Neural cell (in vitro differentiated cells): ENCODE measurements at regions not wholly inside any gene's neighbourhood (a gene's known extent, or its start where the extent isn't known, plus 50 kb on each side); places are given as distances from the start of the nearest gene placed in this dataset.

Source experiments
- H2AFZ ChIP-seq: fragments of 200-600, 300-800 bp; sonication (generic), shearing (Covaris generic); 2 replicates; pipeline ENCODE4 v1.6.0; 2014; ENCODE audit warnings: low read depth, mild to moderate bottlenecking, antibody characterized with exemption, low read length, moderate library complexity
- H3F3A ChIP-seq: fragments of 200-600 bp; shearing (Covaris generic); 2 replicates; pipeline ENCODE4 v1.6.1; 2016; ENCODE audit warnings: mild to moderate bottlenecking, moderate library complexity, mixed read lengths, antibody characterized with exemption, low read length; ENCODE audit not compliant: insufficient read depth, poor library complexity, severe bottlenecking
- H3K27ac ChIP-seq: fragments of 200-600, 300-800 bp; sonication (generic), shearing (Covaris generic); 2 replicates; pipeline ENCODE4 v1.5.1; 2014; ENCODE audit warnings: mild to moderate bottlenecking, low read length, moderate library complexity
- H3K27me3 ChIP-seq: fragments of 300-800, 200-600 bp; sonication (generic), shearing (Covaris generic); 2 replicates; pipeline ENCODE4 v1.6.0; 2014; ENCODE audit warnings: mild to moderate bottlenecking, low read depth, low read length, moderate library complexity; ENCODE audit not compliant: insufficient read depth
- H3K36me3 ChIP-seq: fragments of 300-800, 200-600 bp; sonication (generic), shearing (Covaris generic); 2 replicates; pipeline ENCODE4 v1.5.1; 2014; ENCODE audit warnings: mild to moderate bottlenecking, antibody characterized with exemption, low read length, moderate library complexity; ENCODE audit not compliant: insufficient read depth
- H3K4me2 ChIP-seq: fragments of 300-800, 200-600 bp; sonication (generic), shearing (Covaris generic); 2 replicates; pipeline ENCODE4 v1.6.0; 2014; ENCODE audit warnings: mild to moderate bottlenecking, low read length
- H3K4me3 ChIP-seq: fragments of 300-800, 200-600 bp; sonication (generic), shearing (Covaris generic); 2 replicates; pipeline ENCODE4 v1.5.1; 2014; ENCODE audit warnings: mild to moderate bottlenecking, low read length, moderate library complexity
- H3K79me2 ChIP-seq: fragments of 200-600 bp; shearing (Covaris generic); replicated peaks from 2 replicates; pipeline ENCODE4 v1.6.0; 2014; ENCODE audit warnings: mild to moderate bottlenecking, low read length, moderate library complexity; ENCODE audit not compliant: insufficient read depth
- H3K9ac ChIP-seq: fragments of 300-800, 200-600 bp; sonication (generic), shearing (Covaris generic); 2 replicates; pipeline ENCODE4 v1.6.1; 2016; ENCODE audit warnings: mild to moderate bottlenecking, low read length, mixed read lengths
- H3K9me2 ChIP-seq: fragments of 200-600 bp; shearing (Covaris generic); 2 replicates; pipeline ENCODE4 v1.6.1; 2016; ENCODE audit warnings: mild to moderate bottlenecking, low read length, mixed read lengths; ENCODE audit not compliant: insufficient read depth
- H3K9me3 ChIP-seq: fragments of 200-600, 300-800 bp; sonication (generic), shearing (Covaris generic); 2 replicates; pipeline ENCODE4 v1.6.1; 2016; ENCODE audit warnings: mild to moderate bottlenecking, mixed run types, low read length, moderate library complexity, mixed read lengths
- H4K20me1 ChIP-seq: fragments of 200-600 bp; shearing (Covaris generic); 2 replicates; pipeline ENCODE4 v1.6.1; 2016; ENCODE audit warnings: mild to moderate bottlenecking, mixed run types; ENCODE audit not compliant: insufficient read depth
- EP300 ChIP-seq: fragments of 450-650 bp; conservative IDR thresholded peaks from 2 replicates; pipeline ENCODE4 v1.6.1; 2014; ENCODE audit warnings: antibody characterized with exemption, mild to moderate bottlenecking, moderate library complexity; ENCODE audit not compliant: poor library complexity, severe bottlenecking
- EZH2 ChIP-seq: fragments of 200-600, 300-800 bp; shearing (Covaris generic), sonication (generic); IDR thresholded peaks from 2 replicates; pipeline ENCODE4 v1.6.1; 2014; ENCODE audit warnings: antibody characterized with exemption, low read length, borderline replicate concordance, mild to moderate bottlenecking; ENCODE audit not compliant: insufficient read depth, poor library complexity, severe bottlenecking
- MXI1 ChIP-seq: fragments of 450-650 bp; conservative IDR thresholded peaks from 2 replicates; pipeline ENCODE4 v1.6.1; 2014; ENCODE audit warnings: antibody characterized with exemption, mild to moderate bottlenecking; ENCODE audit not compliant: poor library complexity, severe bottlenecking
- POLR2AphosphoS5 ChIP-seq: IDR thresholded peaks from 2 replicates; pipeline ENCODE4 v1.6.1; 2012
- RAD21 ChIP-seq: fragments of 450-650 bp; conservative IDR thresholded peaks from 2 replicates; pipeline ENCODE4 v1.6.1; 2014; ENCODE audit warnings: antibody characterized with exemption, mild to moderate bottlenecking, moderate library complexity
- SMC3 ChIP-seq: fragments of 450-650 bp; conservative IDR thresholded peaks from 2 replicates; pipeline ENCODE4 v1.6.1; 2014; ENCODE audit warnings: antibody characterized with exemption, mild to moderate bottlenecking, moderate library complexity; ENCODE audit not compliant: poor library complexity
- TAF1 ChIP-seq: IDR thresholded peaks from 2 replicates; pipeline ENCODE4 v1.6.1; 2012; ENCODE audit warnings: low read depth
- TF ChIP-seq, protein P1 (sequence below): IDR thresholded peaks from 2 replicates; pipeline ENCODE4 v1.6.1; 2012; ENCODE audit warnings: borderline replicate concordance
- TF ChIP-seq, protein P2 (sequence below): fragments of 450-650 bp; IDR thresholded peaks from 2 replicates; pipeline ENCODE4 v1.5.1; 2014; ENCODE audit warnings: antibody characterized with exemption, mild to moderate bottlenecking, moderate library complexity; ENCODE audit not compliant: poor library complexity, severe bottlenecking

DNA sequence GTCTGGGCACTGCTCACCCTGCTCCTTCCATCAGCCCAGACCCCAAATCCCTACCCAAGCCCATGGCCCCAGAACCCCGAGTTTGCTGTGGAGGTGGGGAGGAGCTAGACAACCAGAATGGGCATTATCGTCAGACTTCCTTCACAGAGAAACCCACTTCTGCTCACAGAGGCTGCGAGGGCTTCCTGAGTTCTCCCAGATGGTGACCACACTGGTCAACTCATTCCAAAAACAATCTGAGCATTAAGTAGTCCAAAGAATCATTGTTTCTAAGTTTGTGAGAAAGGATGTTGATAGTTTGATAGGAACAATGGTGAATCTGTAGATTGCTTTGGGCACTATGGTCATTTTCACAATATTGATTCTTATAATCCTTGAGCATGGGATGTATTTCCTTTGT, 60.2 kb downstream of the LRRC30 start:
- Histone ChIP-seq H3K27me3 (no peaks in the 10 kb centered on the region), H3K36me3 (no peaks in the 10 kb centered on the region), H3K9me3 (no peaks in the 10 kb centered on the region), H3K9me2 (no peaks in the 10 kb centered on the region), H3K4me2 (no peak overlapping the region), H3K27ac (no peak overlapping the region), H3K79me2 (no peaks in the 10 kb centered on the region), H3K9ac (no peak overlapping the region), H3F3A (no peaks in the 10 kb centered on the region), H2AFZ (no peak overlapping the region), H4K20me1 (no peaks in the 10 kb centered on the region), H3K4me3 (no peak overlapping the region)
- TF ChIP-seq RAD21 (no peak), MXI1 (no peak), SMC3 (no peak), POLR2AphosphoS5 (no peak), TAF1 (no peak), EP300 (no peak), EZH2 (no peak)
- TF ChIP-seq, protein P1, sequence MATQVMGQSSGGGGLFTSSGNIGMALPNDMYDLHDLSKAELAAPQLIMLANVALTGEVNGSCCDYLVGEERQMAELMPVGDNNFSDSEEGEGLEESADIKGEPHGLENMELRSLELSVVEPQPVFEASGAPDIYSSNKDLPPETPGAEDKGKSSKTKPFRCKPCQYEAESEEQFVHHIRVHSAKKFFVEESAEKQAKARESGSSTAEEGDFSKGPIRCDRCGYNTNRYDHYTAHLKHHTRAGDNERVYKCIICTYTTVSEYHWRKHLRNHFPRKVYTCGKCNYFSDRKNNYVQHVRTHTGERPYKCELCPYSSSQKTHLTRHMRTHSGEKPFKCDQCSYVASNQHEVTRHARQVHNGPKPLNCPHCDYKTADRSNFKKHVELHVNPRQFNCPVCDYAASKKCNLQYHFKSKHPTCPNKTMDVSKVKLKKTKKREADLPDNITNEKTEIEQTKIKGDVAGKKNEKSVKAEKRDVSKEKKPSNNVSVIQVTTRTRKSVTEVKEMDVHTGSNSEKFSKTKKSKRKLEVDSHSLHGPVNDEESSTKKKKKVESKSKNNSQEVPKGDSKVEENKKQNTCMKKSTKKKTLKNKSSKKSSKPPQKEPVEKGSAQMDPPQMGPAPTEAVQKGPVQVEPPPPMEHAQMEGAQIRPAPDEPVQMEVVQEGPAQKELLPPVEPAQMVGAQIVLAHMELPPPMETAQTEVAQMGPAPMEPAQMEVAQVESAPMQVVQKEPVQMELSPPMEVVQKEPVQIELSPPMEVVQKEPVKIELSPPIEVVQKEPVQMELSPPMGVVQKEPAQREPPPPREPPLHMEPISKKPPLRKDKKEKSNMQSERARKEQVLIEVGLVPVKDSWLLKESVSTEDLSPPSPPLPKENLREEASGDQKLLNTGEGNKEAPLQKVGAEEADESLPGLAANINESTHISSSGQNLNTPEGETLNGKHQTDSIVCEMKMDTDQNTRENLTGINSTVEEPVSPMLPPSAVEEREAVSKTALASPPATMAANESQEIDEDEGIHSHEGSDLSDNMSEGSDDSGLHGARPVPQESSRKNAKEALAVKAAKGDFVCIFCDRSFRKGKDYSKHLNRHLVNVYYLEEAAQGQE, result no peak
- TF ChIP-seq, protein P2, sequence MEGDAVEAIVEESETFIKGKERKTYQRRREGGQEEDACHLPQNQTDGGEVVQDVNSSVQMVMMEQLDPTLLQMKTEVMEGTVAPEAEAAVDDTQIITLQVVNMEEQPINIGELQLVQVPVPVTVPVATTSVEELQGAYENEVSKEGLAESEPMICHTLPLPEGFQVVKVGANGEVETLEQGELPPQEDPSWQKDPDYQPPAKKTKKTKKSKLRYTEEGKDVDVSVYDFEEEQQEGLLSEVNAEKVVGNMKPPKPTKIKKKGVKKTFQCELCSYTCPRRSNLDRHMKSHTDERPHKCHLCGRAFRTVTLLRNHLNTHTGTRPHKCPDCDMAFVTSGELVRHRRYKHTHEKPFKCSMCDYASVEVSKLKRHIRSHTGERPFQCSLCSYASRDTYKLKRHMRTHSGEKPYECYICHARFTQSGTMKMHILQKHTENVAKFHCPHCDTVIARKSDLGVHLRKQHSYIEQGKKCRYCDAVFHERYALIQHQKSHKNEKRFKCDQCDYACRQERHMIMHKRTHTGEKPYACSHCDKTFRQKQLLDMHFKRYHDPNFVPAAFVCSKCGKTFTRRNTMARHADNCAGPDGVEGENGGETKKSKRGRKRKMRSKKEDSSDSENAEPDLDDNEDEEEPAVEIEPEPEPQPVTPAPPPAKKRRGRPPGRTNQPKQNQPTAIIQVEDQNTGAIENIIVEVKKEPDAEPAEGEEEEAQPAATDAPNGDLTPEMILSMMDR, result no peak

DNA sequence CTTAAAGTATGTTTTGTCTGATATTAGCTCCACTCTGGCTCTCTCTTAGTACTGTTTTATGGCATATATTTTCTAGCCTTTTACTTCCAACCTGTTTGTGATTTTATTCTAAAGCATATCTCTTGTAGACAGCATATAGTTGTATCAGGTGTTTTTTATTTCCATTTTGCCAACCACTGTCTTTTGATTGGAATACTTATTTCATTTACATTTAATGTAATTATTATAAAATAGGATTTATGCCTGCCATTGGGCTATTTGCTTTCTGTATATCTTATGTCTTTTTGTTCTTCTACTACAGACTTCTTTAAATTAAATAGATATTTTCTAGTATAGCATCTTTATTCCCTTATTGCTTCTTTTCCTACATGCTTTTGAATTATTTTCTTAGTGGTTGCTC, 67.3 kb downstream of the LRRC30 start:
- Histone ChIP-seq H3K9me3 (no peaks in the 10 kb centered on the region), H3K4me2 (no peak overlapping the region), H3K9me2 (no peaks in the 10 kb centered on the region), H3K9ac (no peak overlapping the region), H2AFZ (no peak overlapping the region), H3K36me3 (no peaks in the 10 kb centered on the region), H3K79me2 (no peaks in the 10 kb centered on the region), H3K27ac (no peak overlapping the region), H4K20me1 (no peaks in the 10 kb centered on the region), H3F3A (no peaks in the 10 kb centered on the region), H3K4me3 (no peak overlapping the region), H3K27me3 (no peaks in the 10 kb centered on the region)
- TF ChIP-seq POLR2AphosphoS5 (no peak), TAF1 (no peak), EZH2 (no peak), SMC3 (no peak), RAD21 (no peak), MXI1 (no peak), EP300 (no peak)
- TF ChIP-seq, protein P1, result no peak
- TF ChIP-seq, protein P2, result no peak
